Activated CD8-positive, alpha-beta T cell treated with anti-CD3 and anti-CD28 coated beads for 36 hours (primary cell): ENCODE measurements at regions not wholly inside any gene's neighbourhood (a gene's known extent, or its start where the extent isn't known, plus 50 kb on each side); places are given as distances from the start of the nearest gene placed in this dataset.

Source experiments
- ATAC-seq: fragments of 200-7000 bp; cut with Tn5 transposase; one replicate; pipeline ENCODE4 v1.10.0; 2021; ENCODE audit warnings: mild to moderate bottlenecking, moderate library complexity
- CTCF ChIA-PET: fragments of 350-600 bp; sonication (Branson Sonifier 250); formaldehyde crosslinking; loops from one replicate; lab custom pipeline; 2021; ENCODE audit warnings: antibody characterized with exemption; lab: Charles Lee
- POLR2A ChIA-PET: fragments of 350-600 bp; sonication (Branson Sonifier 250); formaldehyde crosslinking; loops from one replicate; lab custom pipeline; 2021; ENCODE audit warnings: antibody characterized with exemption; lab: Charles Lee
- DNase-seq: peaks from one replicate; pipeline ENCODE4 v3.0.0-alpha.2; 2020
- H3K27ac Mint-ChIP-seq: one replicate; pipeline ENCODE4 v1.8.0; 2021; ENCODE audit warnings: mild to moderate bottlenecking, mixed read lengths
- H3K27me3 Mint-ChIP-seq: one replicate; pipeline ENCODE4 v1.8.0; 2021; ENCODE audit warnings: mixed read lengths
- H3K36me3 Mint-ChIP-seq: one replicate; pipeline ENCODE4 v1.8.0; 2021; ENCODE audit warnings: low read depth, mixed read lengths
- H3K4me1 Mint-ChIP-seq: one replicate; pipeline ENCODE4 v1.8.0; 2021; ENCODE audit warnings: low read depth, mixed read lengths
- H3K4me3 Mint-ChIP-seq: one replicate; pipeline ENCODE4 v1.8.0; 2021; ENCODE audit warnings: mild to moderate bottlenecking, moderate library complexity, mixed read lengths
- H3K9me3 Mint-ChIP-seq: one replicate; pipeline ENCODE4 v1.8.0; 2021; ENCODE audit warnings: mixed read lengths
- intact Hi-C: fragments of 100-400 bp; cut with micrococcal nuclease; formaldehyde crosslinking; loops from one replicate; pipeline ENCODE4 v1.10.0; 2022
- TF ChIP-seq, protein P1 (sequence below): fragments of 200-600 bp; IDR thresholded peaks from one replicate; pipeline ENCODE4 v1.8.0; 2022; ENCODE audit warnings: antibody characterized with exemption, mild to moderate bottlenecking

DNA sequence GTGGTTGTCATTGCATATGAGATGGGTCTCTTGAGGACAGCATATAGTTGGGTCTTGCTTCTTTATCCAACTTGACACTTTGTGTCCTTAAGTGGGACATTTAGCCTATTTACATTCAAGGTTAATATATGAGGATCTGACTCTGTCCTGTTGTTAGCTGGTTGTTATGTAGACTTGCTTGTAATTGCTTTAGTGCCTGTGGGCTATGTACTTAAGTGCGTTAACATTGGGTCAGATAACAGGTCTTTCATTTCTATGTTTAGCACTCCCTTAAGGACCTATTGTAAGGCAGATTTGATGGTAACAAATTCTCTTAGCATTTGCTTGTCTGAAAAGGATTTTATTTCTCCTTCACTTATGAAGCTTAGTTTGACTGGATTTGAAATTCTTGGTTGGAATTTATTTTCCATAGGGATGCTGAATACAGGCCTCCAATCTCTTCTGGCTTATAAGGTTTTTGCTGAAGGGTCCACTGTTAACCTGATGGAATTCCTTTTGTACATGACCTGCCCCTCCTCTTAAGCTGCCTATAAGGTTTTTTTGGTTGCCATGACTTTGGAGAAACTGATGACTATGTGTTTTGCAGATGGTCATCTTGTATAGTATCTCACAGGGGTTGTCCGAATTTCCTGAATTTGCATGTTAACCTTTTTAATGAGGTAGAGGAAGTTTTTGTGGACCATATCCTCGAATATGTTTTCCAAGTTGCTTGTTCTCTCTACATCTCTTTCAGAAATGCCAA is 162.0 kb downstream of the NKX6-1 start:
- ATAC-seq (no peak), DNase-seq (no peak)
- POLR2A ChIA-PET: no interaction called here
- intact Hi-C loops: no loop called here
- Mint-ChIP-seq H3K4me3 (no peak overlapping the region), H3K36me3 (no peaks in the 10 kb centered on the region), H3K9me3 (peaks cover 3% of the 10 kb centered on the region), H3K27ac (no peak overlapping the region), H3K4me1 (no peaks in the 10 kb centered on the region), H3K27me3 (peaks cover 5% of the 10 kb centered on the region)
- TF ChIP-seq, protein P1, sequence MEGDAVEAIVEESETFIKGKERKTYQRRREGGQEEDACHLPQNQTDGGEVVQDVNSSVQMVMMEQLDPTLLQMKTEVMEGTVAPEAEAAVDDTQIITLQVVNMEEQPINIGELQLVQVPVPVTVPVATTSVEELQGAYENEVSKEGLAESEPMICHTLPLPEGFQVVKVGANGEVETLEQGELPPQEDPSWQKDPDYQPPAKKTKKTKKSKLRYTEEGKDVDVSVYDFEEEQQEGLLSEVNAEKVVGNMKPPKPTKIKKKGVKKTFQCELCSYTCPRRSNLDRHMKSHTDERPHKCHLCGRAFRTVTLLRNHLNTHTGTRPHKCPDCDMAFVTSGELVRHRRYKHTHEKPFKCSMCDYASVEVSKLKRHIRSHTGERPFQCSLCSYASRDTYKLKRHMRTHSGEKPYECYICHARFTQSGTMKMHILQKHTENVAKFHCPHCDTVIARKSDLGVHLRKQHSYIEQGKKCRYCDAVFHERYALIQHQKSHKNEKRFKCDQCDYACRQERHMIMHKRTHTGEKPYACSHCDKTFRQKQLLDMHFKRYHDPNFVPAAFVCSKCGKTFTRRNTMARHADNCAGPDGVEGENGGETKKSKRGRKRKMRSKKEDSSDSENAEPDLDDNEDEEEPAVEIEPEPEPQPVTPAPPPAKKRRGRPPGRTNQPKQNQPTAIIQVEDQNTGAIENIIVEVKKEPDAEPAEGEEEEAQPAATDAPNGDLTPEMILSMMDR: no peak
- CTCF ChIA-PET: no interaction called here

DNA sequence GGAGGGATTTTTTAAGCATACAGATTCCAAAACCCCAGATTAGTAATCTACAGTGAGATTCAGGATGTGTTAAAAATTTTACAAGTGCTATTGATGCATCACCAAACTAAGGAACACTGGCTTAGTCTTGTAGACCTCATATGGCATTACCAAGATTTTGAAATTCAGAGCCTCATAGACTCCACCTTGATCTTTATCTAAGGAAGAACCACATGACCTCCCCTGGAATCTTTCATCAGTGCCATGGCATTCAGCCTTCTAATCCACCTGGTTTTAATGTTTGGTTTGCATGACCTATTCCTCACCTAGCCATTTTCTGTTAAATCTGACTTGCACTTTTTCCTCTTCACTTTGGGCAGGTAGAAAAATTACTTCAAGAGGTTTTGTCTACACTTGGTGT is 171.6 kb downstream of the NKX6-1 start:
- POLR2A ChIA-PET: no interaction called here
- DNase-seq: no peak
- CTCF ChIA-PET: no interaction called here
- no peak for ATAC-seq
- H3K4me3 Mint-ChIP-seq: no peak overlapping the region
- no peaks in the 10 kb centered on the region for H3K27me3 Mint-ChIP-seq
- intact Hi-C loops: no loop called here
- peaks cover 1% of the 10 kb centered on the region for H3K9me3 Mint-ChIP-seq
- no peak overlapping the region for H3K27ac Mint-ChIP-seq
- no peaks in the 10 kb centered on the region for H3K36me3 Mint-ChIP-seq
- no peaks in the 10 kb centered on the region for H3K4me1 Mint-ChIP-seq
- TF ChIP-seq, protein P1: no peak

DNA sequence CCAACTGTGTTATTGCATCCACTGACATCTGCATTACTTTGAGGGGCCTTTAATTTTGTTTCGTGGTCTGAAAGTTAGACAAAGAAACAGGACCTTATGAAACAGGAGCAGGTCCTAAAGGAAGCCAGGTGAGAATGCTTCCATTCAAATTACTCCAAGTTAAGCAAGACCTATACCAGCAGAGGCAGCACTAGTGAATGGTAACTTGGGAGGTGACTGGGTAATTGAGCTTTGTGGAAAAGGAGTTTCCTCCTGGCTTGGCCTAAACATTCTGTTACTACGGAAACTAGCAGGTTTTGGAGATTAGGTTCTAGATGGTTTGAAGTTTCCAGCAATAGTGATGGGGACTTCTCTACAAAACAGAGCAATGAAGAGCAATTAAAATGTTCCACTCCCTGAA is 173.5 kb downstream of the NKX6-1 start:
- Mint-ChIP-seq H3K27ac (no peak overlapping the region), H3K36me3 (no peaks in the 10 kb centered on the region), H3K9me3 (no peaks in the 10 kb centered on the region), H3K27me3 (no peaks in the 10 kb centered on the region), H3K4me1 (no peaks in the 10 kb centered on the region), H3K4me3 (no peak overlapping the region)
- ATAC-seq (no peak), DNase-seq (no peak)
- intact Hi-C loops: no loop called here
- POLR2A ChIA-PET: no interaction called here
- CTCF ChIA-PET: interaction anchor here (0.5 kb wide), 1 partner anchor 148 kb away, joined by 3 read pairs; no protein-coding TSS in a partner anchor
- TF ChIP-seq, protein P1: no peak

DNA sequence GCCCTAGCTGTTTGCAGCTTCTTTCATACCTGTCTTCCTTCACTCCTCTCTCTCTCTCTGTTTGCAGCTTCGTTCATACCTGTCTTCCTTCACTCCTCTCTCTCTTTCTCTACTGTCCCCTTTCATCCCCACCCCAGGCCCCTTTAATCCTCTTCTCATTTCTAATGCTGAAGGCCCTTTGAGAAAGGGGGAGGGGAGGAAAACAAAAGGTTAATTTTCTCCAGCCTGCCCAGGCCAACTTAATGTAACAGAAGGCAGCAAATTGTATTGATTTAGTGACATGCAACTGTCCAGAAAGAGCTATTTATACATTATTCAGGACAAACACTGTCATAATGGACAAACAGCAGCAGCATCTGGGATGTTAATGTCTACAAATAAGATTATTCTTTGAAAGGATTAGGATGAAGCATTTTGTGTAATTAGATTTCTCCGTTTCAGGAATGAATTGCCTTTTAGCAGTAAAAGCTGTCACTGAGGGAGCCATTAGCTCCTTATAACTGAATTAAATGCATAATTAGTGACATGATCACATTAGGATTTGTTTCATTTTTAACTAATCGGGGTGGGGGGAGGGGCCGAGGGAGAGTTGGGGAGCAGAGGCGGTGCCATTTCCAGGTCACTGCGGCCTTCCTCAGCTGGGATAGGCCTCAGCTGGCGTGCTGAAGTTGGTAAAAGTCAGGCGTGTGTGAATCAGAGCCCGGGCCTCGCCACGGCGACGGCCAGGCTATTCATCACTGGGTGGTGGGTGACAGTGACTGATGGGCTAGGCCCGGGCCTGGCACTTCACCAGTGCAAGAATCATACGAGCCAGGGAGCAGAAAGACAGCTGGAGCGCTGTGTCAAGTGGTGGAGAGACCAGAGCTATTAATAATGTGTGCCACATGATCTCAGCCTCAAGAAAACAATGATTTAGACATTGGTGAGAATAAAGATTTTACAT is 174.5 kb downstream of the NKX6-1 start:
- CTCF ChIA-PET: no interaction called here
- Mint-ChIP-seq H3K27ac (no peak overlapping the region), H3K36me3 (no peaks in the 10 kb centered on the region), H3K27me3 (no peaks in the 10 kb centered on the region), H3K4me3 (no peak overlapping the region), H3K9me3 (no peaks in the 10 kb centered on the region), H3K4me1 (no peaks in the 10 kb centered on the region)
- POLR2A ChIA-PET: no interaction called here
- DNase-seq (no peak), ATAC-seq (no peak)
- intact Hi-C loops: no loop called here
- TF ChIP-seq, protein P1: no peak

DNA sequence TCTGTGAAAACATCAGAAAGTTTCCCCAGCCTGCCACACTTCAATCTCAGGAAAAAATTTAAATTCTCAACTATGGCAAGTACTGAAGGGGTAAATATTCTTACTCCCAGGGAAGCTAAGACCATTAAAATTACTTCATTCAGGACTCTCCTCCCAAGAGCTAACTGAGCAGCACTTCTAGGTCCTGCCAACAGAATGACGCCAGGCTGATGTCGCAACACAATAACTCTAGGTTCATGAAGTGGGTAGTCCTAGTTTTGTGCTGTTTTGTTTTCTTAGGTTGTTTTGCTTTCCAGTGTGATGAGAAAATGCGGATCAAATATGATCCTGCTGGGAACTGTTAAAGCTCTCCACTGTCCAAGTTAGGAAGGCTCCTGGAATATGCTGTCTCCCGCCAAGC is 180.0 kb downstream of the NKX6-1 start:
- DNase-seq (no peak), ATAC-seq (no peak)
- Mint-ChIP-seq H3K27me3 (no peaks in the 10 kb centered on the region), H3K27ac (no peak overlapping the region), H3K36me3 (no peaks in the 10 kb centered on the region), H3K4me1 (no peaks in the 10 kb centered on the region), H3K9me3 (no peaks in the 10 kb centered on the region), H3K4me3 (no peak overlapping the region)
- ChIA-PET POLR2A (no interaction called here), CTCF (no interaction called here)
- TF ChIP-seq, protein P1: no peak
- intact Hi-C loops: no loop called here
